Fibroblast of the aortic adventitia (primary cell): ENCODE measurements at regions not wholly inside any gene's neighbourhood (a gene's known extent, or its start where the extent isn't known, plus 50 kb on each side); places are given as distances from the start of the nearest gene placed in this dataset.

Experiments used
- DNase-seq: peaks from one replicate; pipeline ENCODE4 v3.0.0-alpha.2; 2010; ENCODE audit warnings: low read depth
- H3K4me3 ChIP-seq: 2 replicates; pipeline ENCODE4 v1.5.1; 2011; ENCODE audit warnings: low read depth, mild to moderate bottlenecking, control low read depth, low read length, moderate library complexity
- CTCF ChIP-seq: IDR thresholded peaks from 2 replicates; pipeline ENCODE4 v1.5.1; 2011; ENCODE audit warnings: mild to moderate bottlenecking, low read length, control low read depth, inconsistent platforms; ENCODE audit not compliant: insufficient read depth

- H3K4me3 ChIP-seq, result no peak overlapping the region
- no peak for TF ChIP-seq CTCF
- DNase-seq, result no peak
Measured at GRCh38 chr7:85583131-85583953, 396.5 kb upstream of the SEMA3D start.

GRCh38 chr7:85573844-85574243 is 387.0 kb upstream of the SEMA3D start:
- no peak overlapping the region for H3K4me3 ChIP-seq
- no peak for TF ChIP-seq CTCF
- no peak for DNase-seq

- DNase-seq, result no peak
- H3K4me3 ChIP-seq, result no peak overlapping the region
- TF ChIP-seq CTCF, result no peak
Measured at GRCh38 chr7:85573346-85573745, 386.5 kb upstream of the SEMA3D start.

GRCh38 chr7:85570898-85571297 is 384.0 kb upstream of the SEMA3D start:
- no peak for DNase-seq
- H3K4me3 ChIP-seq, result no peak overlapping the region
- TF ChIP-seq CTCF, result no peak

- no peak overlapping the region for H3K4me3 ChIP-seq
- TF ChIP-seq CTCF, result no peak
- DNase-seq, result no peak
Measured at GRCh38 chr7:85567983-85568382, 381.1 kb upstream of the SEMA3D start.

GRCh38 chr7:85566095-85566794 is 379.4 kb upstream of the SEMA3D start:
- no peak for TF ChIP-seq CTCF
- DNase-seq, result peak; percentile 15
- no peak overlapping the region for H3K4me3 ChIP-seq
